Central memory CD8-positive, alpha-beta T cell (primary cell): ENCODE measurements at regions not wholly inside any gene's neighbourhood (a gene's known extent, or its start where the extent isn't known, plus 50 kb on each side); places are given as distances from the start of the nearest gene placed in this dataset.

ENCODE experiments used
- ATAC-seq: fragments of 150-1000 bp; cut with Tn5 transposase; replicated peaks from 2 replicates; pipeline ENCODE4 v1.10.0; 2022; ENCODE audit warnings: mild to moderate bottlenecking, moderate FRiP score, moderate number of reproducible peaks; ENCODE audit not compliant: poor library complexity, severe bottlenecking; ENCODE audit errors: extremely low read depth
- DNase-seq, 2 donors: peaks; one replicate each; pipeline ENCODE4 v3.0.0; 2021; ENCODE audit warnings: low spot score in 2 of 2
- H3K27ac Mint-ChIP-seq: one replicate; pipeline ENCODE4 v1.8.0; 2022; ENCODE audit warnings: low read depth, mild to moderate bottlenecking, moderate library complexity, mixed read lengths
- H3K27me3 Mint-ChIP-seq: one replicate; pipeline ENCODE4 v1.8.0; 2022; ENCODE audit warnings: mixed read lengths
- H3K36me3 Mint-ChIP-seq: one replicate; pipeline ENCODE4 v1.8.0; 2022; ENCODE audit warnings: mild to moderate bottlenecking, moderate library complexity, mixed read lengths; ENCODE audit not compliant: insufficient read depth
- H3K4me1 Mint-ChIP-seq: one replicate; pipeline ENCODE4 v1.8.0; 2022; ENCODE audit warnings: mixed read lengths
- H3K4me3 Mint-ChIP-seq: one replicate; pipeline ENCODE4 v1.8.0; 2022; ENCODE audit warnings: mild to moderate bottlenecking, moderate library complexity, mixed read lengths
- H3K9me3 Mint-ChIP-seq: one replicate; pipeline ENCODE4 v1.8.0; 2022; ENCODE audit warnings: mixed read lengths

GRCh38 chr14:27114180-27114579 is 516.3 kb upstream of the NOVA1 start:
- DNase-seq = no peak
- Mint-ChIP-seq H3K4me1 (no peaks in the 10 kb centered on the region), H3K9me3 (peaks cover 16% of the 10 kb centered on the region), H3K27me3 (no peaks in the 10 kb centered on the region), H3K4me3 (no peak overlapping the region), H3K27ac (no peak overlapping the region), H3K36me3 (no peaks in the 10 kb centered on the region)
- no peak for ATAC-seq

GRCh38 chr14:27123162-27123561 is 525.3 kb upstream of the NOVA1 start:
- DNase-seq = no peak
- Mint-ChIP-seq H3K4me3 (no peak overlapping the region), H3K27ac (no peak overlapping the region), H3K36me3 (peaks cover 2% of the 10 kb centered on the region), H3K27me3 (no peaks in the 10 kb centered on the region), H3K9me3 (peaks cover 24% of the 10 kb centered on the region), H3K4me1 (no peaks in the 10 kb centered on the region)
- ATAC-seq = no peak

- no peaks in the 10 kb centered on the region for H3K4me1 Mint-ChIP-seq
- no peak overlapping the region for H3K4me3 Mint-ChIP-seq
- H3K27me3 Mint-ChIP-seq = no peaks in the 10 kb centered on the region
- DNase-seq = no peak
- H3K9me3 Mint-ChIP-seq = peaks cover 32% of the 10 kb centered on the region
- no peak for ATAC-seq
- H3K36me3 Mint-ChIP-seq = peaks cover 4% of the 10 kb centered on the region
- H3K27ac Mint-ChIP-seq = no peak overlapping the region
Measured at GRCh38 chr14:27127838-27128237, 530.0 kb upstream of the NOVA1 start.

GRCh38 chr14:27134200-27134599 is 536.4 kb upstream of the NOVA1 start:
- DNase-seq (no peak), ATAC-seq (no peak)
- Mint-ChIP-seq H3K27ac (no peak overlapping the region), H3K36me3 (no peaks in the 10 kb centered on the region), H3K4me3 (no peak overlapping the region), H3K9me3 (peaks cover 24% of the 10 kb centered on the region), H3K4me1 (no peaks in the 10 kb centered on the region), H3K27me3 (no peaks in the 10 kb centered on the region)

GRCh38 chr14:27145170-27145569 is 547.3 kb upstream of the NOVA1 start:
- ATAC-seq (no peak), DNase-seq (no peak)
- no peaks in the 10 kb centered on the region for H3K27me3 Mint-ChIP-seq
- H3K36me3 Mint-ChIP-seq = peaks cover 2% of the 10 kb centered on the region
- H3K27ac Mint-ChIP-seq = no peak overlapping the region
- peaks cover 31% of the 10 kb centered on the region for H3K9me3 Mint-ChIP-seq
- no peaks in the 10 kb centered on the region for H3K4me1 Mint-ChIP-seq
- H3K4me3 Mint-ChIP-seq = no peak overlapping the region

- H3K9me3 Mint-ChIP-seq = peaks cover 30% of the 10 kb centered on the region
Measured at GRCh38 chr14:27148143-27148542, 550.3 kb upstream of the NOVA1 start.

GRCh38 chr14:27164139-27164538 is 566.3 kb upstream of the NOVA1 start:
- no peaks in the 10 kb centered on the region for H3K4me1 Mint-ChIP-seq

More at GRCh38 chr14:27148143-27148542, 550.3 kb upstream of the NOVA1 start:
- Mint-ChIP-seq H3K4me3 (no peak overlapping the region), H3K27ac (no peak overlapping the region), H3K4me1 (no peaks in the 10 kb centered on the region), H3K36me3 (peaks cover 2% of the 10 kb centered on the region), H3K27me3 (no peaks in the 10 kb centered on the region)
- ATAC-seq = no peak
- no peak for DNase-seq

GRCh38 chr14:27175489-27175888 is 577.7 kb upstream of the NOVA1 start:
- Mint-ChIP-seq H3K27me3 (no peaks in the 10 kb centered on the region), H3K36me3 (no peaks in the 10 kb centered on the region), H3K27ac (no peak overlapping the region), H3K4me3 (no peak overlapping the region), H3K4me1 (no peaks in the 10 kb centered on the region), H3K9me3 (peaks cover 12% of the 10 kb centered on the region)
- ATAC-seq = no peak
- no peak for DNase-seq

More at GRCh38 chr14:27164139-27164538, 566.3 kb upstream of the NOVA1 start:
- Mint-ChIP-seq H3K9me3 (peaks cover 16% of the 10 kb centered on the region), H3K27ac (no peak overlapping the region), H3K27me3 (no peaks in the 10 kb centered on the region), H3K4me3 (no peak overlapping the region), H3K36me3 (no peaks in the 10 kb centered on the region)
- ATAC-seq (no peak), DNase-seq (no peak)

- no peaks in the 10 kb centered on the region for H3K4me1 Mint-ChIP-seq
- no peaks in the 10 kb centered on the region for H3K27me3 Mint-ChIP-seq
- peaks cover 22% of the 10 kb centered on the region for H3K9me3 Mint-ChIP-seq
- ATAC-seq (no peak), DNase-seq (no peak)
- no peak overlapping the region for H3K4me3 Mint-ChIP-seq
- H3K36me3 Mint-ChIP-seq = peaks cover 2% of the 10 kb centered on the region
- H3K27ac Mint-ChIP-seq = no peak overlapping the region
Measured at GRCh38 chr14:27181333-27181732, 583.5 kb upstream of the NOVA1 start.

GRCh38 chr14:27184427-27184826 is 586.6 kb upstream of the NOVA1 start:
- DNase-seq = no peak
- Mint-ChIP-seq H3K4me1 (no peaks in the 10 kb centered on the region), H3K36me3 (peaks cover 2% of the 10 kb centered on the region), H3K9me3 (peaks cover 29% of the 10 kb centered on the region), H3K4me3 (no peak overlapping the region), H3K27ac (no peak overlapping the region), H3K27me3 (no peaks in the 10 kb centered on the region)
- no peak for ATAC-seq

- no peak for ATAC-seq
- DNase-seq = no peak
- H3K27me3 Mint-ChIP-seq = no peaks in the 10 kb centered on the region
- peaks cover 24% of the 10 kb centered on the region for H3K9me3 Mint-ChIP-seq
- no peak overlapping the region for H3K27ac Mint-ChIP-seq
- no peak overlapping the region for H3K4me3 Mint-ChIP-seq
- peaks cover 2% of the 10 kb centered on the region for H3K36me3 Mint-ChIP-seq
- H3K4me1 Mint-ChIP-seq = no peaks in the 10 kb centered on the region
Measured at GRCh38 chr14:27186048-27186447, 588.2 kb upstream of the NOVA1 start.

- Mint-ChIP-seq H3K4me3 (no peak overlapping the region), H3K27me3 (no peaks in the 10 kb centered on the region), H3K4me1 (no peaks in the 10 kb centered on the region), H3K36me3 (no peaks in the 10 kb centered on the region), H3K27ac (no peak overlapping the region), H3K9me3 (peaks cover 19% of the 10 kb centered on the region)
- ATAC-seq (no peak), DNase-seq (no peak)
Measured at GRCh38 chr14:27187136-27187535, 589.3 kb upstream of the NOVA1 start.

- ATAC-seq (no peak), DNase-seq (no peak)
- H3K4me3 Mint-ChIP-seq = no peak overlapping the region
- H3K36me3 Mint-ChIP-seq = no peaks in the 10 kb centered on the region
- H3K9me3 Mint-ChIP-seq = peaks cover 29% of the 10 kb centered on the region
- no peak overlapping the region for H3K27ac Mint-ChIP-seq
- H3K27me3 Mint-ChIP-seq = no peaks in the 10 kb centered on the region
- no peaks in the 10 kb centered on the region for H3K4me1 Mint-ChIP-seq
Measured at GRCh38 chr14:27190296-27190695, 592.5 kb upstream of the NOVA1 start.

GRCh38 chr14:27199272-27199671 is 601.4 kb upstream of the NOVA1 start:
- DNase-seq (no peak), ATAC-seq (no peak)
- no peaks in the 10 kb centered on the region for H3K4me1 Mint-ChIP-seq
- H3K27me3 Mint-ChIP-seq = no peaks in the 10 kb centered on the region
- peaks cover 13% of the 10 kb centered on the region for H3K9me3 Mint-ChIP-seq
- no peak overlapping the region for H3K4me3 Mint-ChIP-seq
- H3K36me3 Mint-ChIP-seq = no peaks in the 10 kb centered on the region
- H3K27ac Mint-ChIP-seq = no peak overlapping the region
